ENCODE measurements at regions not wholly inside any gene's neighbourhood (a gene's known extent, or its start where the extent isn't known, plus 50 kb on each side); places are given as distances from the start of the nearest gene placed in this dataset.

- H4K20me1 ChIP-seq (ENCODE audit: control insufficient read depth, insufficient read depth, low read length, poor library complexity, severe bottlenecking) = no peaks in the 10 kb centered on the region
- intact Hi-C loops (cut with micrococcal nuclease) = no loop called here
- no peaks in the 10 kb centered on the region for H3K36me3 ChIP-seq (replicated peaks in 1 of 2; ENCODE audit: control extremely low read depth in 1 of 2, control insufficient read depth in 1 of 2, extremely low read depth in 1 of 2, insufficient read depth in 2 of 2, low read length in 1 of 2)
- Mint-ChIP-seq H3K27ac (no peak overlapping the region), H3K27me3 (no peaks in the 10 kb centered on the region), H3K4me3 (no peak overlapping the region), H3K9me3 (ENCODE audit: insufficient read depth) (no peaks in the 10 kb centered on the region), H3K4me1 (no peaks in the 10 kb centered on the region)
- TF ChIP-seq CTCF (IDR thresholded peaks at IDR 0.05) (no peak), EZH2 (IDR thresholded peaks at IDR 0.05; ENCODE audit: borderline replicate concordance, insufficient read depth, low read depth, low read length, poor library complexity, severe bottlenecking) (no peak)
- no peaks in the 10 kb centered on the region for H3K27me3 ChIP-seq (replicated peaks in 1 of 4; ENCODE audit: control extremely low read depth in 1 of 4, control insufficient read depth in 3 of 4, insufficient read depth in 4 of 4, low read length in 3 of 4)
- no peak overlapping the region for H3K4me2 ChIP-seq (replicated peaks; ENCODE audit: low read depth, low read length, poor library complexity, severe bottlenecking)
- no peak overlapping the region for H2AFZ ChIP-seq (ENCODE audit: insufficient read depth, low read depth, low read length, poor library complexity, severe bottlenecking)
- peaks cover 0 to 2% (median 0%) of the 10 kb centered on the region in 3 donors for H3K9me3 ChIP-seq (ENCODE audit: control extremely low read depth in 1 of 3, control insufficient read depth in 2 of 3, insufficient read depth in 1 of 3, low read length in 2 of 3)
- DNase-seq (no peak), ATAC-seq (ENCODE audit: low read depth) (no peak)
- ChIA-PET POLR2A (no interaction called here), CTCF (no interaction called here)
- H3K79me2 ChIP-seq (ENCODE audit: control insufficient read depth, insufficient read depth, low read length) = no peaks in the 10 kb centered on the region
- no peak overlapping the region for H3K4me3 ChIP-seq (ENCODE audit: control extremely low read depth in 1 of 5, extremely low read depth in 1 of 5, insufficient read depth in 1 of 5, low read depth in 2 of 5, low read length in 4 of 5)
- no peak overlapping the region for H3K9ac ChIP-seq (ENCODE audit: low read length)
- H3K27ac ChIP-seq (ENCODE audit: low read length in 2 of 2) = no peak overlapping the region
- H3K4me1 ChIP-seq (ENCODE audit: control insufficient read depth in 2 of 2, insufficient read depth in 2 of 2, low read length in 2 of 2) = no peaks in the 10 kb centered on the region
- 87% methylated on average over 4 of the region's 7 CpGs for WGBS (ENCODE audit: insufficient coverage)
Measured at GRCh38 chr2:19540739-19541525, 182.5 kb upstream of the OSR1 start.

DNA sequence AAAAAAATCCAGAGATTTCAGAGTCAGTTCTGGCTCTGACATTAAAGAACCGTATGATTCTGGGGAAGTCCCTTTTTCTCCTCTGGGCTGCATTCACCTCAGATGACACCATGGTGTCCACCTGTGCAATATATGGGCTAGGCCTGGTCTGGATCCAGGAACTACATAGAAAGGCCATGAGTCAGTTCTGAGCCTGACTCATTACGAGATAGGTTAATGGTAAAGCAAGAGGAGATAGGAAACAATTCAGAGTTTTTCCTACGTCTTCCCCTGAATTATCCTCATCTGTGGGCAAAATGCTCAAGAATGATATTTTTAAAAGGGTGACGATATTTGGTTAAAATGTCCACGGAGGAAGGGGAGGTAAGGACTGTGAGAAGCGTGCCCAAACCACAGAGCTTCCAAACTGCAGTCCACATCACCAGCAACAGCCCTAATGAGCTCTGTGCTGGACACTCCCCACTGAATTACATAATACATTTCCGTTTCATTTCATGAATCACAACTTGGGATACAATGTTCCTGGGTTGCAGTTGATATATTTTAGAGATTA, 180.1 kb upstream of the OSR1 start:
- Histone ChIP-seq H3K36me3 (replicated peaks in 1 of 2; ENCODE audit: control extremely low read depth in 1 of 2, control insufficient read depth in 1 of 2, extremely low read depth in 1 of 2, insufficient read depth in 2 of 2, low read length in 1 of 2) (no peaks in the 10 kb centered on the region), H3K27me3 (replicated peaks in 1 of 4; ENCODE audit: control extremely low read depth in 1 of 4, control insufficient read depth in 3 of 4, insufficient read depth in 4 of 4, low read length in 3 of 4) (no peaks in the 10 kb centered on the region), H3K79me2 (ENCODE audit: control insufficient read depth, insufficient read depth, low read length) (no peaks in the 10 kb centered on the region), H4K20me1 (ENCODE audit: control insufficient read depth, insufficient read depth, low read length, poor library complexity, severe bottlenecking) (no peaks in the 10 kb centered on the region), H3K4me3 (ENCODE audit: control extremely low read depth in 1 of 5, extremely low read depth in 1 of 5, insufficient read depth in 1 of 5, low read depth in 2 of 5, low read length in 4 of 5) (no peak overlapping the region), H3K4me1 (ENCODE audit: control insufficient read depth in 2 of 2, insufficient read depth in 2 of 2, low read length in 2 of 2) (no peaks in the 10 kb centered on the region), H3K4me2 (replicated peaks; ENCODE audit: low read depth, low read length, poor library complexity, severe bottlenecking) (no peak overlapping the region), H2AFZ (ENCODE audit: insufficient read depth, low read depth, low read length, poor library complexity, severe bottlenecking) (no peak overlapping the region), H3K9ac (ENCODE audit: low read length) (no peak overlapping the region), H3K9me3 (ENCODE audit: control extremely low read depth in 1 of 3, control insufficient read depth in 2 of 3, insufficient read depth in 1 of 3, low read length in 2 of 3) (peaks cover 0 to 2% (median 0%) of the 10 kb centered on the region in 3 donors), H3K27ac (ENCODE audit: low read length in 2 of 2) (no peak overlapping the region)
- CTCF ChIA-PET = no interaction called here
- ATAC-seq (ENCODE audit: low read depth) (no peak), DNase-seq (no peak)
- no peak overlapping the region for H3K27ac Mint-ChIP-seq
- H3K4me1 Mint-ChIP-seq = no peaks in the 10 kb centered on the region
- H3K27me3 Mint-ChIP-seq = no peaks in the 10 kb centered on the region
- POLR2A ChIA-PET = no interaction called here
- H3K4me3 Mint-ChIP-seq = no peak overlapping the region
- intact Hi-C loops (cut with micrococcal nuclease) = no loop called here
- TF ChIP-seq CTCF (IDR thresholded peaks at IDR 0.05) = no peak
- no peak for TF ChIP-seq EZH2 (IDR thresholded peaks at IDR 0.05; ENCODE audit: borderline replicate concordance, insufficient read depth, low read depth, low read length, poor library complexity, severe bottlenecking)
- 70% methylated on average over 2 of the region's 7 CpGs for WGBS (ENCODE audit: insufficient coverage)
- no peaks in the 10 kb centered on the region for H3K9me3 Mint-ChIP-seq (ENCODE audit: insufficient read depth)

Measured in B cell (primary cell).